Upper lobe of left lung (tissue), 6 donors: ENCODE measurements at regions not wholly inside any gene's neighbourhood (a gene's known extent, or its start where the extent isn't known, plus 50 kb on each side); places are given as distances from the start of the nearest gene placed in this dataset.

Experiments
- ATAC-seq, 2 donors: fragments of 200-7000 bp; cut with Tn5 transposase; one replicate each; pipeline ENCODE4 v1.9.1; 2022; ENCODE audit warnings: mild to moderate bottlenecking in 2 of 2, moderate library complexity in 2 of 2; ENCODE audit not compliant: low FRiP score in 2 of 2
- DNase-seq, 2 donors: peaks; one replicate each; pipeline ENCODE4 v3.0.0-alpha.2; 2019 to 2020
- H3K27ac ChIP-seq, 4 donors: fragments of 200-600 bp; sonication (generic); one replicate each; pipeline ENCODE4 v1.5.1; 2016 to 2019
- H3K27me3 ChIP-seq, 4 donors: fragments of 200-600 bp; sonication (generic); one replicate each; pipeline ENCODE4 v1.5.1; 2017 to 2019
- H3K36me3 ChIP-seq, 4 donors: fragments of 200-600 bp; sonication (generic); one replicate each; pipeline ENCODE4 v1.5.1; 2016 to 2019
- H3K4me1 ChIP-seq, 4 donors: fragments of 200-600 bp; sonication (generic); one replicate each; pipeline ENCODE4 v1.5.1; 2018 to 2019
- H3K4me3 ChIP-seq, 4 donors: fragments of 200-600 bp; sonication (generic); one replicate each; pipeline ENCODE4 v1.5.1; 2017 to 2019; ENCODE audit warnings: mild to moderate bottlenecking in 2 of 4, moderate library complexity in 1 of 4
- H3K9me3 ChIP-seq, 4 donors: fragments of 200-600 bp; sonication (generic); one replicate each; pipeline ENCODE4 v1.5.1; 2018 to 2019
- CTCF ChIP-seq, 6 experiments: fragments of 450-650 bp in 4 of 6; fragments of 200-600 bp in 2 of 6; sonication (generic) in 2 of 6; IDR thresholded peaks; one replicate each; pipeline ENCODE4 v1.5.1; 2016 to 2019; ENCODE audit warnings: antibody characterized with exemption in 6 of 6
- EP300 ChIP-seq, 4 donors: sonication (generic); formaldehyde crosslinking; IDR thresholded peaks; one replicate each; pipeline ENCODE4 v1.5.1; 2017; ENCODE audit warnings: antibody characterized with exemption in 4 of 4, control low read depth in 2 of 4
- POLR2A ChIP-seq, 4 donors: fragments of 450-650 bp; IDR thresholded peaks; one replicate each; pipeline ENCODE4 v1.5.1; 2016 to 2017; ENCODE audit warnings: antibody characterized with exemption in 4 of 4, mild to moderate bottlenecking in 2 of 4
- POLR2AphosphoS5 ChIP-seq, 2 donors: sonication (generic); formaldehyde crosslinking; IDR thresholded peaks; one replicate each; pipeline ENCODE4 v1.5.1; 2017; ENCODE audit warnings: antibody characterized with exemption in 2 of 2
- WGBS, 2 donors: methylation state at CpG; one replicate each; pipeline ENCODE4 v1.1.5; 2017 to 2018; 5-methylcytosine and 5-hydroxymethylcytosine counted together
- donor health status: DM: no; HTN: no; CAD: no; lungs with moderate emphysema.
- donor health status: DM: no; HTN: yes; CAD: no; lungs with severe emphysema.

GRCh38 chr2:144583741-144584453 lies 64.0 kb upstream of the ZEB2 start:
- WGBS, 2 donors, result 81 to 92% methylated on average over 4 of the region's 4 CpGs
- H3K36me3 ChIP-seq, result no peaks in the 10 kb centered on the region
- no peaks in the 10 kb centered on the region for H3K27me3 ChIP-seq
- DNase-seq (no peak), ATAC-seq (peak in 1 of 2 donors; percentile 87)
- H3K4me3 ChIP-seq, result no peak overlapping the region
- H3K27ac ChIP-seq, result no peak overlapping the region
- no peak for TF ChIP-seq EP300 (IDR thresholded peaks at IDR 0.05)
- no peak for TF ChIP-seq CTCF (IDR thresholded peaks at IDR 0.05)
- TF ChIP-seq POLR2A (IDR thresholded peaks at IDR 0.05), result no peak
- no peak for TF ChIP-seq POLR2AphosphoS5 (IDR thresholded peaks at IDR 0.05)
- no peaks in the 10 kb centered on the region for H3K9me3 ChIP-seq
- peaks cover 3 to 17% (median 13%) of the 10 kb centered on the region in 4 donors for H3K4me1 ChIP-seq

- Histone ChIP-seq H3K4me1 (peaks cover 3 to 17% (median 13%) of the 10 kb centered on the region in 4 donors), H3K4me3 (no peak overlapping the region), H3K9me3 (no peaks in the 10 kb centered on the region), H3K27me3 (no peaks in the 10 kb centered on the region), H3K36me3 (no peaks in the 10 kb centered on the region), H3K27ac (peak overlapping the region in 1 of 4 donors; percentile 17)
- TF ChIP-seq CTCF (IDR thresholded peaks at IDR 0.05) (no peak), POLR2AphosphoS5 (IDR thresholded peaks at IDR 0.05) (no peak), POLR2A (IDR thresholded peaks at IDR 0.05) (no peak), EP300 (IDR thresholded peaks at IDR 0.05) (no peak)
- DNase-seq, result no peak
- no peak for ATAC-seq
- WGBS, 2 donors, result 45 to 57% methylated on average over 6 of the region's 6 CpGs
Measured at GRCh38 chr2:144583381-144583729, 63.4 kb upstream of the ZEB2 start.

GRCh38 chr2:144582651-144583380 lies 62.9 kb upstream of the ZEB2 start:
- peaks cover 3 to 17% (median 13%) of the 10 kb centered on the region in 4 donors for H3K4me1 ChIP-seq
- no peaks in the 10 kb centered on the region for H3K27me3 ChIP-seq
- H3K27ac ChIP-seq, result peak overlapping the region in 1 of 4 donors; percentile 17
- TF ChIP-seq CTCF (IDR thresholded peaks at IDR 0.05), result no peak
- no peak for TF ChIP-seq POLR2A (IDR thresholded peaks at IDR 0.05)
- peak in 1 of 2 donors; percentile 47 for TF ChIP-seq POLR2AphosphoS5 (IDR thresholded peaks at IDR 0.05)
- TF ChIP-seq EP300 (IDR thresholded peaks at IDR 0.05), result peak in 2 of 4 donors; percentile 2 to 34
- DNase-seq (no peak), ATAC-seq (no peak)
- no peak overlapping the region for H3K4me3 ChIP-seq
- WGBS, 2 donors, result 34 to 57% methylated on average over 12 of the region's 12 CpGs
- no peaks in the 10 kb centered on the region for H3K9me3 ChIP-seq
- H3K36me3 ChIP-seq, result no peaks in the 10 kb centered on the region

- no peaks in the 10 kb centered on the region for H3K27me3 ChIP-seq
- H3K36me3 ChIP-seq, result no peaks in the 10 kb centered on the region
- no peak overlapping the region for H3K27ac ChIP-seq
- 66 to 70% methylated on average over 4 of the region's 4 CpGs for WGBS, 2 donors
- no peak overlapping the region for H3K4me3 ChIP-seq
- H3K9me3 ChIP-seq, result no peaks in the 10 kb centered on the region
- ATAC-seq (no peak), DNase-seq (no peak)
- peaks cover 3 to 17% (median 13%) of the 10 kb centered on the region in 4 donors for H3K4me1 ChIP-seq
- TF ChIP-seq POLR2A (IDR thresholded peaks at IDR 0.05) (no peak), CTCF (IDR thresholded peaks at IDR 0.05) (no peak), POLR2AphosphoS5 (IDR thresholded peaks at IDR 0.05) (no peak), EP300 (IDR thresholded peaks at IDR 0.05) (no peak)
Measured at GRCh38 chr2:144580521-144581161, 60.7 kb upstream of the ZEB2 start.
